Hepatic stellate cell (primary cell): ENCODE measurements at regions not wholly inside any gene's neighbourhood (a gene's known extent, or its start where the extent isn't known, plus 50 kb on each side); places are given as distances from the start of the nearest gene placed in this dataset.

Experiments used
- DNase-seq: peaks from one replicate; pipeline ENCODE4 v3.0.0; 2011; ENCODE audit warnings: low spot score

DNA sequence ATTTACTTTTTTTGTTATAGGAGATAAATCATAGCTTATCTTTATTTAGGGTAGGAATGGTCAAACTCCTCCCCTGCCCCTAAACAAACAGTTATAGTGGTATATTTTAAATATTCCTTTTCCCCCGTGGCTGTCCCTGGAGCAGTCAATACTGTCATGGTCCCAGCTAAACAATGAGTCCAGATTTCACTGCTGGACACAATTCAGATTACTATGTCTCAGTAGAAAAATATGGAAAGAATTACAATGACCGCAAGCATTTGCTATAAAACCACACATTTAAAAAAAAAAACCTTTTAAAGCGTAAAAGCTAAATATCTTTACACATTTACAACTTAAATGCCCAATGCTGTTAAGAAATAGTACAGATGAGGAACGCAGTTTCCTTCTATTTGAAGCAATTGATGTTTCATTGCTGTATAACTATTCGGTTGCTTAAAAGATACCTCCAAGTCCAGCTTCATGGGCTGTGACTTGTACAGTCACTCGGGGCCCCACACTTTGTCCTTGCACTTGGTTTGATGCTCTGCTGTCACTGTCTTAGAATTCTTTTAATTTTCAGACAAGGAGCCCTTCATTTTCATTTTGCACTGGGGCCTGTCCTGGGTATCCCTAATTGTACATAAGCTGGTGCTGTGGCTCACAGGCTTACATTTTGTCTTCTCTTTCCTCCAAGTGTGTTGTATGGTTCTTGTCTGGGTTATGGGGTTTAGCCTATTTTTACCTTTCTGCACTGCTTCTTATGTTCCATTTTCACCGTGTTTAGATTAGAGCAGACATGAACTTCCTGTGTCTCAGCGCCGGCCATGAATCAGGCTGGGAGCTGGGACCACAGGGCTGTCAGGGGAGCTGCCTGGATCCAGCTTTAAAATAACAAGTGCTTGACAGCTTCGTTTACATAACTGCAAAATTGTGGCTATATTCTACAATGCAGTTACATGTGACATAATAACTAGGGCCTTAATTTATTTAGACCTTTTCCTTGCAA, 530.2 kb upstream of the FZD8 start:
- DNase-seq, result peak; percentile 34

DNA sequence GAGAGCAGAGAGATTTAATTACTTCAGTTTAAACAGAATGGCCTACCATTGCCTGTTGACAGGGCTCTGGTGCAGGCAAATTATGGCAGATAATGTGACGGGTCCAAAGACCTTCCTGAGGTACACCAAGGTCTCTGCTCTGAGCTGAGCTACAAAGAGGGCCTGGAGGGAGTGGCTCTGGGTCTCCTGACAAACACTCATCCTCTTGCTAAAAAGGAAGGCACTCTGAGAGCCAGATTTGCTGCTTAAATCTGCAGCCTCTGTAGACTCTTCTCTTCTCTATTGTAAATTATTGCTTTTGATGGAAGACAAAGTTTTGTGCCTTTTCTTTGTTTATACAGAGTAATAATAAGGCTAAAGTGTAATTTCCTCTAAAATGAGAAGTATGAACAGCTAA, 529.5 kb upstream of the FZD8 start:
- no peak for DNase-seq

DNA sequence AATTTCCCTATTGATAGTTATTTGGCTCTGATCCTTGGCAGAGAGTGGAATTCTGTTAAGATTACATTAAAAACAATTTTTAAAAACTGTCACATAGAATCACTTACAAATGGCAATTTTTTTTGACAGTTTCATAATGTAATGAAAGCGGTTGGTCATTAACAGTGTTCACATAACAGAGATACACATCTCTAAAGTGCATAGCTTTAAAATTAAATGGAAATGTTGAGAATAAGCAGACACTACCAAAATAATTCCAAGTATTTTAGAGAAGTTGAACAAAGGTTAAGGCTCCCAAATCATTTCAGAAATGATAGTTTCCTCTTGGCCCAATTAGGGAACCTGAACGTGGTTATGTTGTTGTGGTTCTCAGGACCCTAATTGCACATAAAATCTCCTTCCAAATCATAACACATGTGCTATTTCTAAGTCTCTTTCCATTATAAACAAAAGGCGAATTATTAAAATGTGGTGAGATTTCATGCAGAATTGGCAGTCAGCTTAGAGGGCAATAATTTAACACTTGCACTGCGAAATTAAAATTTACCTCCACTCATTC, 528.9 kb upstream of the FZD8 start:
- DNase-seq, result no peak

DNA sequence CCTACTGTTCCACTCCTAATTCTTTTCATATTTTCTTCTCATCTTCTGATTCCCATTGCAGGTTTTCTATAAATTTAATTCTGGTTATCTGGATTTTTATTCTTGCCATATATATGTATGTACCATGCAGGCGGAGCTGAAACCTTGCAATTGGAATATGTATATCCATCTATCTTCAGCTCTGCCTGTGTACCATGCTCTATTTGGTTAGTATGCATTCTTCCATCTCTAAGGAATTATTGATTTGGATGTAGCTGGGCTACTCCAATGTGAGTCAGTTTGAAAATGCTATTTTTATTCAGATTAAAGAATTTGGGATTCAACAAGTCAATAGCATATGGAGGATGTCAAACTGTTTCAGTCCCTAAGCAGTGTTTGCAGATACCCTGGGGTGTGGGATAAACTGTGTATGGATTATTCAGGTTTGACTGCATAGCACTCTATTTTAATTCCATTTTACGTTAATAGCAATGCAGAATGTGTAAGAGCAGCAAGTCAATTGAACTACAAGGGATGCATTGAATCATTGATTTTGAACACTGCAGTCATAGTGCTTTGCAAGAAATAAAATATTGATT, 528.1 kb upstream of the FZD8 start:
- DNase-seq, result no peak

DNA sequence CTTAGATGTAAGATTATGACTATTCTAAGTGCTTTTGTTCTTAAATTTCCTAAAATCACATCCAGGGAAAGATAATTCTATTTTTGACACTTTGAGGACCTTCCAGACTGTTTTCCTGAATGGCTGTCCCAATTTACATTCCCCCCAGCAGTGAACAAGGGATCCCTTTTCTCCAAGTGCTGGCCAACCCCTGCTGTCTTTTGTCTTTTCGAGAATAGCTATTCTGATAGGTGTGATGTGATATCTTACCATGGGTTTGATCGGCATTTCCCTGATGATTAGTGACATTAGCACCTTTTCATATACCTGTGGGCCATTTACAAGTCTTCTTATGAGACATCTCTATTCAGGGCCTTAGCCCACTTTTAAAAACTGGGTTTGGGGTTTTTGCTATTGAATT, 526.7 kb upstream of the FZD8 start:
- DNase-seq, result no peak

DNA sequence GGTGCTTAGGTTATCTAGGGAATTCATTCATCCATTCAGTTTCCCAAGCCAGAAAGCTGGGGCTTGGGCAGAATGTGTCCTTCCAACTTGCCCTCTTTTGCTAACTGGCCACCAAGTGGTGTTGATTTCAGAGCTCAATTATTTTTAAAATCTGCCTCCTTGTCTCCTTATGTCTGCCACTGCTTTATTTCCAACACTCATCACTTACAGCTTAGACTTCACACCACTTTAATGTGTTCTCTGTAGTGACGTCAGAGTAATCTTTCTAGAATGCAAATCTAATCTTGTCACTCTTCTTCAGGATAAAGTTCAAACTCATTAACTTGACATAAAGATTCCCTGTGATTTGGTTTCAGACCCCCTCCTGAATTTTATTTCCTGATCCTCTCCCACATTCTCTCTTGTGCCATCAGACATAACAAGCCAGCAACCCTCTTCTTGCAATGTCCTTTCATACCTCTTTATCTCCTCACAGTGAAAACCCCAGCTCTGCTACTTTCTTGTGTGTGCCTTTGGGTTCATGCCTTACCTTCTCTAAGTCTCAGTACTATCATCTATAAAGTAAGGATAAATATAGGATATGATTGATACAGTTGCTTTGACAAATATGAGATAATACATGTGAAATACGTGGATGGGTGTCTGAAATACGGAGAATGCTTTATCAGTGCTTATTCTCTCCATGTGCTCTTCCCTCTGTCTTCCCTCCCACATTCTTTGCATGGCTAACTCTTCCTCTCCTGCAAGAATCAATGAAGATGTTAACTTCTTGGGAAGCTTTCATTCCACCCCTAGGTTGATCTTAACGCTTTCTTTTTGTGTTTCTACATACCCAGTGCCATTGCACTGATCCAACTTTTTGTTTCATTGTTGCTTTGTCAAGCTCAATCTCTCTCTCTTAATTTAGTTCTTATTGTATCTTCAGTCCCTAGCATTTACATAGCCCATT, 522.7 kb upstream of the FZD8 start:
- DNase-seq, result no peak

DNA sequence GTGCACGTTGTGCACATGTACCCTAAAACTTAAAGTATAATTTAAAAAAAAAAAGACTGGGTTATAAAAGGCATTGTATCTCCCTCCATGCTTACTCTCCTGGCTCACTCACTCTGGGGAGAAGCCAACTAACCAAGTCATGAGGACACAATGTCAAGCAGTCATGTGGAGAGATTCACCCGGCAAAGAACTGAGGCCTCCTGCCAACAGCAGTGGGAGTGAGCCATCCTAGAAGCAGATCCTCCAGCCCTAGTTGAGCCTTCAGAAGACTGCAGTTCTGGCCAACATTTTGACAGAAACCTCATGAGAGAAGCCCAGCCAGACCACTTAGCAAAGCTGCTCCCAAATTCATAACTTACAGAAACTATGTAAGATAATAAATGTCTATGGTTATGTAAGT, 521.7 kb upstream of the FZD8 start:
- no peak for DNase-seq

DNA sequence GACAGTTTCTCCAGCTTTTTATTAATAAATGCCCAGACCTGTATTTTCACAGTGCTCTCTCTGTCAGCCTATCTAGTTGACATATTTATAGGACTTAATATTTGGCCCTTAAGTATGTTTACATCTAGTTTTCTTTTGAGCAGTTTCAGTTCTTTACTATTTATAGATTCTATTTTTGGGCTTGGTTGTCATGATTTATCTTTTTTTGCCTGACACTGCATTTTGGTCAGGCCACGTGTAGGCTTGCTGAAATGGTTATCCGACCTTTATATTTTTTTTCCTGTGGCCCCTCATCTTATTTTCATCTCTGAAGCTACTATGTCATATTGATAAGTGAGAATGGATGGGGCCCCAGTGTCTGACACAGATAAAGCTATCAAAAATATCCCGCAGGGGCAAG, 515.4 kb upstream of the FZD8 start:
- DNase-seq, result no peak

DNA sequence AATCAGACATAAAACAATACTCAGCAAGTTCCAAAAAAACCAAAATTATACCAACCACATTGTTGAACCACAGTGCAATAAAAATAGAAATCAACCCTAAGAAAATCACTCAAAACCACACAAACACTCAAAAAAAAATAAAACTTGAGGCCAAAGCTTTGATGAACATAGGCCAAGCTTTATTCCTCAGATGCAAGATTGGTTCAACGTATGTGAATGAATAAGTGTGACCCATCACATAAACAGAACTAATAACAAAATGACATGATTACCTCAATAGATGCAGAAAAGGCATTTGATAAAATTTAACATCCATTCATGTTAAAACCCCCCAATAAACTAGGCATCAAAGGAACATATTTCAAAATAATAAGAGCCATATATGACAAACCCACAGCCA, 506.1 kb upstream of the FZD8 start:
- DNase-seq, result no peak

DNA sequence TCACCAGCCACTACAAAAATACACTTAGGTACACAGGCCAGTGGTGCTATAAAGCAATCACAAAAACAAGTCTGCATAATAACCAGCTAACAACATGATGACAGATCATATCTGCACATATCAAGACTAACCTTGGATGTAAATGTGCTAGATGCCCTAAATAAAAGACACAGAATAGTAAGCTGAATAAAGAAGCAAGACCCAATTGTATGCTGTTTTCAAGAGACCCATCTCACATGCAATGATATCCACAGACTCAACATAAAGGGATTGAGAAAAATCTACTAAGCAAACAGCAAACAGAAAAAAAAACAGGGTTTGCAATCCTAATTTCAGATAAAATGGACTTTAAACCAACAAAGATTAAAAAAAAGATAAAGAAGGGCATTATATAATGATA, 505.4 kb upstream of the FZD8 start:
- DNase-seq, result no peak

DNA sequence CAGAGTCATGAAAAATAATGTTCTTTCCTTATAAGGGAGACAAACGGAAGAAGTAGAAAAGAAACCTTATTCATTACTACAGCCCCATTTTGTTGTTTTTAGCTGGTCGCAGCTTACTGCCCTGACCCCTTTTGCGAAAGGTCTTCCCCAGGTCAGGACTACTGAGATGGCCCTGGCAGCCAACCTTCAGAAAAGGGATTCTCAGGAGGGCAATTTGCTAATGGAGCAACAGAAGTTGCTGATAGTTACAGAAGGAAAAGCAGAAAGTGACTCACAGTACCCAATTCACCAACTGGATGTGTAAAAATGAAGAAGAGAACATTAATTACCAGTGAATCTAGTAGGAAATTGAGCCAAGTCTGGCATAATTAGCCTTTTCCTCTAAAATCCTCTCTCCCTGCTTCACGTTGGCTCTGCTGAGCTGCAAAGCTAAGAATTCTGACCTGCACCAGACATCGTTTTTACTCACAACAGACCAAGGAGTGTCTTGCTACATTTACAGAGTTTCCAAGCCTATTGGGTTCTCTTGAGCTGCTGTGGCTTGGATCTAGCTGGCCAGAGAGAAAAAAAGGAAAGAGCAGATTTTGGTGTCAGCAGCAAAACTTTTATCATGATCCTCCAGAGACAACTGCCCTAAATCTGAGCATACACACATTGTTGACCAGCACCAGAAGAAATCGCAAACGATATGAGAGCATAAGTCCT, 499.9 kb upstream of the FZD8 start:
- no peak for DNase-seq

DNA sequence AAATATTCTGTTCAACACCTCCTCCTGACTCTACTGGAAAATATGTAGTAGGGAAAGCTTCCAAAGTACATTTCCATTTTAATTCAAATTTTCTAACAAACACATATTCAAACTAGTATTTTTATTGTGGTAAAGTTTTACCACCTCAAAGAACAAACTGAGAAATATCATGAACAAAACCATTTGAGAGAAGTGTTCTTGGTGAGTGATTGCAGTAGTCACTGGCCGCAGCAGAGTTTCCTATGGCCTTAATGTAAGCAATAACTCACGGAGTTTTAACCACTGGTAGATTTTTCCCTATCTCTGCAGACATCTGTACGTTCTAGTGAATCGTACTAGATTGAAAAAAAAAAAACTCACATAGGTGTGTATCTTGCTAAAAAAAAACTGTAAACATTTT, 487.0 kb upstream of the FZD8 start:
- DNase-seq, result no peak

DNA sequence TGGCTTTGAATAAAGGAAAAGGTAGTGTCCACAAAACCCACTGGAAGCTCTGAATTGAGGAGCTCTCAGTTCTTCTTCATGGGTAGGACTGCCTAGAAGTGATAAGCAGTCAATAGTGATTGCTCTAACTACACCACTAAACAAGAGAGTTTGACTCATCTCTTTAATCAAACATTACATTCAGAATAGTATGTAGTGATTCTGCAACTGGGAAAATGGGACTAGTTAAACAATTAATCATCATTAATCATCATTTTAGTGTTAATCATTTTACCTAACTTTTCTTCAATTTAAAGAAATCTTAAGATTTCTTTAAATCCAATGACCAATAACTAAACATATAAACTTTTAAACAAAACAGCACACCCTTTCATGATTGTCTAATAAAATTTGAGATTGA, 484.0 kb upstream of the FZD8 start:
- no peak for DNase-seq

DNA sequence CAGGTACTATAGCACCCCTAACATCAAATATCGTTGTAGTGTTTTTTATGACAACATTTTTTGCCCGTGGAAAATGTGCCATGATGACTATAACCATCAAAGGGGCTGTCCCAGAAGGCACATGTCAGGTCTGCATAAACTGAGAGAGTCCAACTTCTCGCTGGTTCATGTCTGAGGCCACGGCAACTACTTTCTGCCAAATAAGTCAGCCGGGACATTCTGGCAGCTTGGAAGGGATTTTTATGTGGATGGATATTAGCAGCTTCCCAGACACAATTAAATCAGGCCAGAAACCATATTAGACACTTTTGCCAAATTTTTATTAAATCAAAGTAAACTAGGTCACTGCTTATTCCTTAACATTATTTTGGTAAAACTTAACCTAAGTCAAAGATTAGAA, 477.4 kb upstream of the FZD8 start:
- no peak for DNase-seq

DNA sequence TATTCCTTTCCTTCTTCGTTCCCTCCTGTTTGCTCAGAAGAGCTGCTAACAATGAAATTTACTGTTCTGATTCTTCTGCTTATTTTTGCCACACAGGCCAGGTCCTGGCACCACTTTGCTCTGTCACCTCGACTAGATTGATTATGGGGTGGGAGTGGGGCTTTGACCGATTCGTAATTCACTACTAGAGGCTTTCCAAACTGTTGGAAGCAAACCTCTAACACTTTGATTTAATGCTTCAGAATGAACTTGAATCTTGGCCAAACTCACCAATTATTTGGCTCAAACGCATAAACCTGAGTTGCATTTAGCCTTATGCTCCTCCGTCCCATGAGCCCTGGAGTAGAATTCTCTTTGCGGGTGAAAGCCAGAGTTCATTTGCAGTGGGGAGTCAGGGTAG, 476.2 kb upstream of the FZD8 start:
- DNase-seq, result no peak

DNA sequence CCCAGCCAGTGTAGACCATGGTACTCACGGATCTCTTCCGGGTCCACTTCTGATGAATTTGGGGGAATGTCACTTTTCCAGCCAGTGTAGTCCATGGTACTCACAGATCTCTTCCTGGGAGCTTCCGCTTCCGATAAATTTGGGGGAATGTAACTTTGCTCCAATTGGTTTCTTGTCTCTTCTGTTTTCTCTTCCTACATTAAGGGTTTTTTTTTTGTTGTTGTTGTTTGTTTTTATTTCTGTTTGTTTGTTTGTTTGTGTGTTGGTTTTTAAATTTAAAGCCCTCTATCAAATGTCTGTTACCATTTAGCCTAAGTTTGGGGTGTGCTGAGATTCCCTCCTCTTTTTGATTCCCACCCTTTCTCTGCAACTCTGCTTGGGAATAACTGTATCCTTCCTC, 475.8 kb upstream of the FZD8 start:
- DNase-seq, result no peak

DNA sequence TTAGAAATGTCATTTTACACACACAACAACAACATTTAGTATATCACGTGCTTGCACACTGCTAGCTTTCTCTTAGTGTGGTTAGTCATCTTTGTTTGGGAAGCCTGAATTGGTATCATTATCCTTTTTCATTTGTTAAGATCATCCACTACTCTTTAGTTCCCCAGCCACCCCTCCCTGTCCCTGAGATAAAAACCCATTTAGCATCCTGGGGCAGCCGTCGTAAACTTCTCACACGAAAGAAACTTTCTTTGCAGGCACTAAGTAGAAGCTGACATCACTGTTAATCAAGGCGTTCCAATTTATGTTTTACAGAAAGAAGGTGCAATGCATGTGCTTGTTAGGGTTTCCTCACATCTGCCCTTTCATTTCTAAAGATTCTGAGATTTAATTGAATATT, 475.1 kb upstream of the FZD8 start:
- DNase-seq, result no peak

DNA sequence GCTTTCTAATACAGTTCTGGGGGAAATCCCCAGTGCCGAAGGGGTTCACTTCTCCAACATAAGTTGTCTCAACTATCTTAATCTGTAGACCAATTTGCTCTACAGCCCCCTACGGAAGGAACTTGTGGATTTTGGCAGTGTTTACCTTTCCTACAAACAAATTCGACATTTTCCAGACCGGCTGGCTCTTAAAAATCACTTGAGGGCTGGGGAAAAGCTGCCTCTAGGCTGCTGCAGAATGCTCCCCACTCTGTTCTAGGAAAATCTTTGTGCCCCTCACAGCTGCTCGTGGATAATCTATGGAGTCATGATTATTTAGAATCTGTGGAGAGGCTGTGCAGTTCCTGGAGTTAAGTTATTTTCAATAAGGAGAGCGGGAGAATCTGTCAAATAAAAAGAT, 474.6 kb upstream of the FZD8 start:
- DNase-seq, result no peak

DNA sequence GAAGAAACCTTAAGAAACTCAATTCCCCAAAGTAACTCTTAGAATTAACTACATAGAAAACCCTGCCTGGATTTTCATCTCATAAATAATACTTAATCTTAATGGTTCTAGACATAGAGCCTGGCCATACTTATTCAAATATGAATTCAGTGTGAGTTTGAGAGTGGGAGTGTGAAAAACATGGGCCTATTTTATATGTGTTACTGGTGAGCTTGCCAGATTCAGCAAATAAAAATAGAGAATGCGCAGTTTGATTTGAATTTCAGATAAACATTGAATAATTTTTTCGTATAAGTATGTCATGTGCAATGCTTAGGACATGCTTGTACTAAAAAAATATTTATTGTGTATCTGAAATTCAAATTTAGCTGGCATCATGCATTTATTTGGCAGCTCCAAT, 473.9 kb upstream of the FZD8 start:
- DNase-seq, result no peak

DNA sequence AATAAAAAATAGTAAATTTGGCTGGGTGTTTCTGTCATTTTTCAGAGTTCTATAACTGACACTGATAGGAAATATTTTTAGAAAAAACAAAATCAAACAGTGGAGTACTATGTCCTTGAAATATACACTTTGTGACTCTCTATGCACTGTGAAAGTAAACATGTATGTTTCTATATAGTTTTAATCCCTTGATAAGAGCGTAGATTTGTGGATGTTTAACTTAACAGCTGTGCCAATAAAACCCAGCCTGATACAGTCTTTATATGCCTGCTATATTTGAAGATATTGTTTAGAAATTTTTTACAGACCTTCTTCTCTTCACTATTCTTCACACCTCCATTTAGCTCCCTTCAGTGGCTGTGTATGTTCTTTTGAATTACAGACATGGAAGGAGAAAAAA, 473.3 kb upstream of the FZD8 start:
- no peak for DNase-seq

DNA sequence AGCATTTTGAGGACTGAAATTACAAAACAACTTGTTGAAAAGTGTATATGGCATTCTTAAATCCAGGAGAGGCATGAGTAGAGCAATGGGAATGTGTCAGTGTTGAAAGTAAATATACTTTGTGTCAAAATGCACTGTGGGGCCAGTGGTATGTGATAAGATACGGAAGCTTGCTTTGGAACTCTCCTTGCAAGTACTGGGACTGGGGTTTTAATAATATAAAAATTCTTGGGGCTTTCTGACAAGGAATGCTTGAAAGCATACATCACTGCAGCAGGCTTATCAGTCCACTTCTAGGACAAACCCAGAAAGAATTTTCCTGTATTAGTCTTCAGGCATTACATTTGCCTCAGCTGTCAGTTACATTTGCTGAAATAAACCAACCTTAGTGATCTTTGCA, 472.8 kb upstream of the FZD8 start:
- DNase-seq, result peak; percentile 42

DNA sequence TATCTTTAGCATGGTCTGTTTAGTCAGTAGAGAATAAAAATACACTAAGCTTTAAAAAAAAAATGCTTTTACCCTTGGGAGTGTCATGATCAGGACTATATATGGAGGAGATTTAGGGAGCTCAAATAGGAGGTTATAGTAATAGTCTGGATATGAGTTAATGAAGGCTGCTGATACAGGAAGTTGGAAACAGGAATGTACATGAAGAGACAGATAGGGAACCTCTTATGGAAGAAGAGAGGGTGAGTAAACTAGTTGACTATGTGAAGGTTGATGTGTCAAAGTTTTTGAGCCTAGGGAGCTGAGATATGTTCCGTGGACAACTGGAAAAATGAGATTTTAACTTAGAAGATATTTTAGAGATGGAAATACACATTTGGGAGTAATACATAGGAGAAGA, 472.0 kb upstream of the FZD8 start:
- DNase-seq, result no peak
